TTC549 (cell line): ENCODE measurements at regions not wholly inside any gene's neighbourhood (a gene's known extent, or its start where the extent isn't known, plus 50 kb on each side); places are given as distances from the start of the nearest gene placed in this dataset.

ENCODE experiments used
- FAIRE-seq: peaks from 2 replicates; lab custom pipeline; 2012; peaks lifted over from hg19 to GRCh38; lab: Jason Lieb, UNC

GRCh38 chr4:26105815-26106699, 192.0 kb downstream of the SMIM20 start:
- FAIRE-seq: no peak

- no peak for FAIRE-seq
These were observed 192.8 kb downstream of the SMIM20 start for GRCh38 chr4:26106776-26107175.

GRCh38 chr4:26108054-26108453, 194.0 kb downstream of the SMIM20 start:
- no peak for FAIRE-seq

- no peak for FAIRE-seq
These were observed 196.5 kb downstream of the SMIM20 start for GRCh38 chr4:26110493-26110892.

GRCh38 chr4:26113339-26113940, 199.4 kb downstream of the SMIM20 start:
- no peak for FAIRE-seq

GRCh38 chr4:26116057-26116456, 202.0 kb downstream of the SMIM20 start:
- FAIRE-seq: no peak

GRCh38 chr4:26120098-26120825, 200.6 kb upstream of the RBPJ start:
- no peak for FAIRE-seq

GRCh38 chr4:26122690-26123089, 198.1 kb upstream of the RBPJ start:
- FAIRE-seq: no peak

- FAIRE-seq: no peak
These were observed 196.0 kb upstream of the RBPJ start for GRCh38 chr4:26124753-26125321.

- FAIRE-seq: no peak
These were observed 194.6 kb upstream of the RBPJ start for GRCh38 chr4:26126143-26126718.

GRCh38 chr4:26126994-26127393, 193.8 kb upstream of the RBPJ start:
- no peak for FAIRE-seq

- FAIRE-seq: no peak
These were observed 192.9 kb upstream of the RBPJ start for GRCh38 chr4:26127851-26128337.

- no peak for FAIRE-seq
These were observed 190.6 kb upstream of the RBPJ start for GRCh38 chr4:26130173-26130572.

- no peak for FAIRE-seq
These were observed 189.9 kb upstream of the RBPJ start for GRCh38 chr4:26130841-26131432.

- no peak for FAIRE-seq
These were observed 189.1 kb upstream of the RBPJ start for GRCh38 chr4:26131711-26132110.

- FAIRE-seq: no peak
These were observed 188.0 kb upstream of the RBPJ start for GRCh38 chr4:26132858-26133257.

GRCh38 chr4:26133840-26134239, 187.0 kb upstream of the RBPJ start:
- FAIRE-seq: no peak

GRCh38 chr4:26135331-26135730, 185.5 kb upstream of the RBPJ start:
- no peak for FAIRE-seq

- no peak for FAIRE-seq
These were observed 184.2 kb upstream of the RBPJ start for GRCh38 chr4:26136615-26137014.

GRCh38 chr4:26137288-26137687, 183.5 kb upstream of the RBPJ start:
- no peak for FAIRE-seq

GRCh38 chr4:26139310-26139924, 181.4 kb upstream of the RBPJ start:
- no peak for FAIRE-seq
